ENCODE measurements at regions not wholly inside any gene's neighbourhood (a gene's known extent, or its start where the extent isn't known, plus 50 kb on each side); places are given as distances from the start of the nearest gene placed in this dataset.

- CTCF ChIA-PET = interaction anchor here (0.6 to 1.2 kb wide), 2 partner anchors 21 to 24 kb away, joined by 3 to 4 read pairs; no protein-coding TSS in a partner anchor
- 37% methylated on average over 4 of the region's 4 CpGs for WGBS (ENCODE audit: missing lambda C conversion rate)
- no peak overlapping the region for H3K4me3 ChIP-seq
- H3K9me3 ChIP-seq = no peaks in the 10 kb centered on the region
- no peak overlapping the region for H3K4me2 ChIP-seq
- peaks cover 10% of the 10 kb centered on the region; the same call in 2 of the 3 replicates for H3K4me1 ChIP-seq
- FAIRE-seq = no peak
- POLR2A ChIA-PET = no interaction called here
- no peak overlapping the region for H3K27ac ChIP-seq
- DNase-seq (ENCODE audit: low read depth in 1 of 2, low spot score in 1 of 2) = no peak
- TF ChIP-seq PHF8 (IDR thresholded peaks at IDR 0.05; ENCODE audit: borderline replicate concordance, low read depth) = no peak
- no peak for ATAC-seq
Measured at GRCh38 chr2:67499989-67500388, 102.9 kb downstream of the ETAA1 start.

- 43% methylated on average over 6 of the region's 6 CpGs for WGBS (ENCODE audit: missing lambda C conversion rate)
- H3K27ac ChIP-seq = no peak overlapping the region
- H3K4me2 ChIP-seq = no peak overlapping the region
- TF ChIP-seq SMC3 (IDR thresholded peaks at IDR 0.05) (no peak), CTCF (IDR thresholded peaks at IDR 0.05) (no peak), TFCP2L1 (CRISPR knock-in tag; IDR thresholded peaks at IDR 0.05) (no peak), HMGXB4 (CRISPR knock-in tag; IDR thresholded peaks at IDR 0.05; ENCODE audit: borderline replicate concordance) (no peak), CHD4 (IDR thresholded peaks at IDR 0.05; ENCODE audit: borderline replicate concordance) (no peak), PHF8 (IDR thresholded peaks at IDR 0.05; ENCODE audit: borderline replicate concordance, low read depth) (no peak)
- H3K4me1 ChIP-seq = peaks cover 10% of the 10 kb centered on the region; the same call in 2 of the 3 replicates
- ChIA-PET CTCF (interaction anchor here (0.6 kb wide), 1 partner anchor 21 kb away, joined by 4 read pairs; no protein-coding TSS in a partner anchor), POLR2A (no interaction called here)
- ATAC-seq (no peak), DNase-seq (ENCODE audit: low read depth in 1 of 2, low spot score in 1 of 2) (no peak), FAIRE-seq (no peak)
- no peaks in the 10 kb centered on the region for H3K9me3 ChIP-seq
- no peak overlapping the region for H3K4me3 ChIP-seq
Measured at GRCh38 chr2:67500541-67500940, 103.4 kb downstream of the ETAA1 start.

GRCh38 chr2:67502346-67503065 is 105.4 kb downstream of the ETAA1 start:
- Histone ChIP-seq H3K9me3 (no peaks in the 10 kb centered on the region), H3K4me1 (peaks cover 10% of the 10 kb centered on the region; the same call in 2 of the 3 replicates), H3K4me3 (no peak overlapping the region), H3K4me2 (peak overlapping the region; percentile 6; the same call in 1 of the 3 replicates), H3K27ac (no peak overlapping the region)
- POLR2A ChIA-PET = no interaction called here
- WGBS (ENCODE audit: missing lambda C conversion rate) = 63% methylated on average over 6 of the region's 6 CpGs
- DNase-seq (ENCODE audit: low read depth in 1 of 2, low spot score in 1 of 2) = no peak
- CTCF ChIA-PET = interaction anchor here (1.2 kb wide), 1 partner anchor 26 kb away, joined by 3 read pairs; no protein-coding TSS in a partner anchor
- no peak for FAIRE-seq
- TF ChIP-seq SMC3 (IDR thresholded peaks at IDR 0.05) (no peak), HMGXB4 (CRISPR knock-in tag; IDR thresholded peaks at IDR 0.05; ENCODE audit: borderline replicate concordance) (no peak), EHMT2 (IDR thresholded peaks at IDR 0.05; ENCODE audit: low read depth) (no peak), TP53 (CRISPR knock-in tag; IDR thresholded peaks at IDR 0.05) (no peak), ESRRA (IDR thresholded peaks at IDR 0.05; ENCODE audit: borderline replicate concordance, low read length) (no peak), RNF2 (IDR thresholded peaks at IDR 0.05; ENCODE audit: borderline replicate concordance, low read depth) (no peak), ELK1 (IDR thresholded peaks at IDR 0.05; ENCODE audit: low read depth, low read length) (no peak), FOSB (CRISPR knock-in tag; IDR thresholded peaks at IDR 0.05) (no peak), KDM1A (IDR thresholded peaks at IDR 0.05; ENCODE audit: low read depth) (no peak), NR3C1 (IDR thresholded peaks at IDR 0.05) (no peak), HDAC2 (IDR thresholded peaks at IDR 0.05) (no peak), CBX8 (IDR thresholded peaks at IDR 0.05) (no peak), POLR2A (IDR thresholded peaks at IDR 0.05; ENCODE audit: low read length) (no peak), HOXA7 (CRISPR knock-in tag; IDR thresholded peaks at IDR 0.05) (no peak), CBX2 (IDR thresholded peaks at IDR 0.05; ENCODE audit: borderline replicate concordance, low read depth) (no peak), RCOR1 (IDR thresholded peaks at IDR 0.05; ENCODE audit: low read depth, low read length) (no peak), CHD2 (IDR thresholded peaks at IDR 0.05; ENCODE audit: low read length, partially characterized antibody) (no peak), SREBF2 (IDR thresholded peaks at IDR 0.05) (no peak)
- no peak for ATAC-seq
